Epithelial cell of proximal tubule (primary cell): ENCODE measurements at regions not wholly inside any gene's neighbourhood (a gene's known extent, or its start where the extent isn't known, plus 50 kb on each side); places are given as distances from the start of the nearest gene placed in this dataset.

ENCODE experiments used
- DNase-seq: peaks from one replicate; pipeline ENCODE4 v3.0.0-alpha.2; 2011; ENCODE audit warnings: low read depth
- H3K4me3 ChIP-seq: 2 replicates; pipeline ENCODE4 v1.5.1; 2011; ENCODE audit warnings: low read depth, mild to moderate bottlenecking, low read length
- CTCF ChIP-seq: conservative IDR thresholded peaks from 2 replicates; pipeline ENCODE4 v1.5.1; 2012; ENCODE audit warnings: low read depth, mild to moderate bottlenecking, low read length

- no peak overlapping the region for H3K4me3 ChIP-seq
- no peak for DNase-seq
- TF ChIP-seq CTCF = no peak
Observed at GRCh38 chr18:56377231-56377630, 261.2 kb downstream of the TXNL1 start.

- DNase-seq = no peak
- no peak for TF ChIP-seq CTCF
- H3K4me3 ChIP-seq = no peak overlapping the region
Observed at GRCh38 chr18:56374007-56374655, 264.3 kb downstream of the TXNL1 start.

- DNase-seq = no peak
- TF ChIP-seq CTCF = no peak
- no peak overlapping the region for H3K4me3 ChIP-seq
Observed at GRCh38 chr18:56373601-56374000, 264.8 kb downstream of the TXNL1 start.

GRCh38 chr18:56368066-56368465 is 270.3 kb downstream of the TXNL1 start:
- H3K4me3 ChIP-seq = no peak overlapping the region
- no peak for DNase-seq
- TF ChIP-seq CTCF = no peak

- H3K4me3 ChIP-seq = no peak overlapping the region
- DNase-seq = no peak
- peak; percentile 50 for TF ChIP-seq CTCF
Observed at GRCh38 chr18:56358608-56359280, 279.6 kb downstream of the TXNL1 start.

- DNase-seq = no peak
- no peak for TF ChIP-seq CTCF
- no peak overlapping the region for H3K4me3 ChIP-seq
Observed at GRCh38 chr18:56353663-56354260, 284.6 kb downstream of the TXNL1 start.
